ENCODE measurements at regions not wholly inside any gene's neighbourhood (a gene's known extent, or its start where the extent isn't known, plus 50 kb on each side); places are given as distances from the start of the nearest gene placed in this dataset.
A peak's percentile ranks its signal among the peaks of the same experiment; 100 is the strongest.

DNA sequence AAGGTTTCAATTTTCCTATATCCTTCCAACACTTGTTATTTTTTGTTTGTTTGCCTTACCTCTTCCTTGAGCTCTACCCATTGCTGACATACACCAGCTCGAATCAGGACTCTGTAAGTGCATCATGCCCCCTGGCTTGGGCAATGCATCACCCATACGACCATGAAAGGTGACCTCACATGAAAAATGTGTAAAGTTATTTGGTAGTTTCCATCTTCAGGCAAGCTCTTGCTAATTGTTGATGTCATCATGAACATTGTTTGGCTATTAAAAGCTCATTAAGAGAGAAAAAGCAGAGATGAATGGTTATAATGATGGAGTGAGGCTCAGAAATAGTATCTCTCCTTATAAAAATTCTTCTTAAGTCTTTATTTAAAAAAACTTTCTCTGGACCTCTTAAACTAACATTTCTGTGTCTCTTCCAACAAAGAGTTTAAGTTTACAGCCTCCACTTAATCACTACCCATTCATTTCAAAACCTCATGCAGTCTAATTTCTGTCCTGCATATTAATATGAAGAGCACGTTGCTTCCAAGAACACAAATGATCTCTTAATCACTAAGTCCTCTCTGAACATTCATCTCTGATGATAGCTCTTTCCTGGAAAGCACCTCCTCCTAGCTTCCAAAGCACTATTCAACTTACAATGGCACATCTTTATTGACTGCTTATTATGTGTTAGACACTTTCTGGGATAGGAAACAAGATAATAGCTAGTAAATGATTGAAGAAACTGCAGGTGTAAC, 236.3 kb downstream of the NFKBIZ start:
- ATAC-seq (replicated peaks in 1 of 2) (peak; percentile 86), DNase-seq (peak; percentile 42 to 43)
- peaks cover 4 to 5% of the 10 kb centered on the region in 2 donors for H3K9me3 Mint-ChIP-seq
- H3K4me3 Mint-ChIP-seq: peak overlapping the region; percentile 39 to 68
- H3K27ac Mint-ChIP-seq: peak overlapping the region; percentile 84
- H3K36me3 Mint-ChIP-seq (ENCODE audit: insufficient read depth in 2 of 2): peaks cover 4 to 12% of the 10 kb centered on the region in 2 donors
- H3K4me1 Mint-ChIP-seq (ENCODE audit: low read depth): peaks cover 59% of the 10 kb centered on the region
- H3K27me3 Mint-ChIP-seq (ENCODE audit: low read depth): no peaks in the 10 kb centered on the region

DNA sequence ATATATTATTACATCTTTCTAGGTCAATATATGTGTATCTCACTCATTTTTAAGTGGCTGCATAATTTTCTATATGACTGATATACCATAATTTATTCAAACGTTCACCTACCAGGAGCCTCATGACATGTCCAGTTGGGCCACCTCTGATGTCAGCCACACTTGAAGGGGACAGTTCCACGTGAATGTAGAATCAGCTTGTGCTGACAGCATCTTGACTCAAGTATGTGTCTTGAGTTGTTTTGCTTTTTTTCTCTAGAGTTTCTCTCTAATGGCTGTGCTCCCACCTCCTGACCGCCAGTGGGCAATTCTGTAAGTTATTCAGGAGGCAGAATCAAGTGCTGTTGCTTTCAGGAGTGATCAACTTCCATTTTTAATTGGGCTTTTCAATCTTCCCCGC, 237.9 kb downstream of the NFKBIZ start:
- no peak overlapping the region for H3K27ac Mint-ChIP-seq
- H3K4me3 Mint-ChIP-seq: no peak overlapping the region
- no peak for DNase-seq
- peaks cover 57% of the 10 kb centered on the region for H3K4me1 Mint-ChIP-seq (ENCODE audit: low read depth)
- H3K9me3 Mint-ChIP-seq: peaks cover 3 to 4% of the 10 kb centered on the region in 2 donors
- H3K27me3 Mint-ChIP-seq (ENCODE audit: low read depth): no peaks in the 10 kb centered on the region
- ATAC-seq (replicated peaks in 1 of 2): no peak
- peaks cover 4 to 8% of the 10 kb centered on the region in 2 donors for H3K36me3 Mint-ChIP-seq (ENCODE audit: insufficient read depth in 2 of 2)

DNA sequence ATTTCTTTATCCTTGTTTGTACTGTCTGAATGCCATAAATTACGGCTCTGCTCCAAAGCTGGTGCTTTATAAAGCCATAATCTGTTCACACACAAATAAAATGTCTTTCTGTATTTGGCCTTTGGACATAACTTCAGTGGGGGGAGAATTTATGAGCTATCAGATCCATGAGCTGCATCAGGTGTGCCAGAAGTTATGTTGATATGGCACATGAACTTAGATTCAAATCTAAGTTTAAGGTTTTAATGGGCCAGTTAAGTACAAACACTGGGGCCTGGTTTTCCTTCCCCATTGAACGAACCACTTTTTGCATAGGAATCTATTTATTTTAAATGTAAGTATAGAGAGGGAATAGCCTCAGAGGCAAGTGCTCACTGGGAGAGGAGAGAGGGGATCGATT, 239.9 kb downstream of the NFKBIZ start:
- peaks cover 71% of the 10 kb centered on the region for H3K4me1 Mint-ChIP-seq (ENCODE audit: low read depth)
- H3K9me3 Mint-ChIP-seq: peaks cover 0 to 4% of the 10 kb centered on the region in 2 donors
- peaks cover 4 to 6% of the 10 kb centered on the region in 2 donors for H3K36me3 Mint-ChIP-seq (ENCODE audit: insufficient read depth in 2 of 2)
- DNase-seq: no peak
- no peak for ATAC-seq (replicated peaks in 1 of 2)
- H3K4me3 Mint-ChIP-seq: no peak overlapping the region
- H3K27me3 Mint-ChIP-seq (ENCODE audit: low read depth): no peaks in the 10 kb centered on the region
- no peak overlapping the region for H3K27ac Mint-ChIP-seq

DNA sequence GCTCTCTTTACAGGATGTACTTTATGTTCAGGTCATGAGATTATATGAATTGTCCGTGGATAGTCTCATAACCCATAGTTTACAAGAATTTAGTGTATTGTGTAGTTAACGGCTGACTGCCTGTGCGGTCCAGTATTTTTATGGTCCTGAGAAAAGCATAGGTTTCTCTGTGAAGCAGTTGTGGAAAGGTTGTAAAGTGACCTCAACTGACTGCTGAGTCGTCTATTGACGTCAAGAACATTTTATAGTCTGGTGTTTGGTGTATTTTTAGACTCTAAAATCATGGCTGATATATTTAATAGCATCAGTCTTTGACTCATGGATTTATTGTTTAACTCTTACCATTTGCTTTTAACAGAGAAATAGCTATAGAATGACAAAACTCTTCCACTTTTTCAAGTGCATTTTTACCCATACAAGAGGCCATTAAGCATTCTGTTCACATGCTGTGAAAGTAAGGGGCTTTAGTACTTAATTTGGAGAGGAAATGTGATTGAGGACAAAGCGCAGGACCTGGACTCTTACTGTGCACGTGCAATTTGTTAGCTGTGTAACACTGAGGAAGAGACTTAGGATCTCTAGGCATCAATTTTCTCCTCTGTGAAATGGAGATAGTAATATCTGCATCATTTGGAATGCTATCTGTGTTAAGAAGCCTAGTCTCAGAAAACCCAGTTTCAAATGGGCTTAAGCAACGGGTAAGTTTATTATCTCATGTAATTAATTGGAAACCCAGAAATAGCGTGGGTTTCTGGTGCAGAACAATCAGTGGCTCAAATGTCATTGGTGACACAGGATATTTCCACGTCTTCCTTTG, 240.8 kb downstream of the NFKBIZ start:
- peaks cover 66% of the 10 kb centered on the region for H3K4me1 Mint-ChIP-seq (ENCODE audit: low read depth)
- ATAC-seq (replicated peaks in 1 of 2) (no peak), DNase-seq (no peak)
- peaks cover 0 to 2% of the 10 kb centered on the region in 2 donors for H3K9me3 Mint-ChIP-seq
- H3K27ac Mint-ChIP-seq: no peak overlapping the region
- no peaks in the 10 kb centered on the region for H3K27me3 Mint-ChIP-seq (ENCODE audit: low read depth)
- peaks cover 2% of the 10 kb centered on the region in 2 donors for H3K36me3 Mint-ChIP-seq (ENCODE audit: insufficient read depth in 2 of 2)
- no peak overlapping the region for H3K4me3 Mint-ChIP-seq

DNA sequence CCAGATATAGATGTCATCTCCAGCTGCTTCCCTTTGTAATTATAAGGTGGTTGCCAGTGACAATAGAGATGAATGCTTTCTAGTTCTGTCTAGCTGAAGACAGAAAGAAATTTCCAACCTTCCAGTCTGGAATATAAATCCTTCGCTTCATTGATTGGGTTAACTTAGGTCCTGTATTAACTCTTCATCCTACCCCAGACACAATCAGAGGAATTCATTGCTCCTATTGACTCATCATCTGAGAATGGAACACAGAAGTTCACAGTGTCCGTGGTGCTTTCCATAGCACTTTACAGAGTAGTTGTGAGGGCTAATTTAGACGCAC, 241.4 kb downstream of the NFKBIZ start:
- H3K4me3 Mint-ChIP-seq: no peak overlapping the region
- H3K36me3 Mint-ChIP-seq (ENCODE audit: insufficient read depth in 2 of 2): no peaks in the 10 kb centered on the region
- DNase-seq (no peak), ATAC-seq (replicated peaks in 1 of 2) (no peak)
- peaks cover 66% of the 10 kb centered on the region for H3K4me1 Mint-ChIP-seq (ENCODE audit: low read depth)
- H3K27me3 Mint-ChIP-seq (ENCODE audit: low read depth): no peaks in the 10 kb centered on the region
- no peaks in the 10 kb centered on the region for H3K9me3 Mint-ChIP-seq
- H3K27ac Mint-ChIP-seq: no peak overlapping the region

DNA sequence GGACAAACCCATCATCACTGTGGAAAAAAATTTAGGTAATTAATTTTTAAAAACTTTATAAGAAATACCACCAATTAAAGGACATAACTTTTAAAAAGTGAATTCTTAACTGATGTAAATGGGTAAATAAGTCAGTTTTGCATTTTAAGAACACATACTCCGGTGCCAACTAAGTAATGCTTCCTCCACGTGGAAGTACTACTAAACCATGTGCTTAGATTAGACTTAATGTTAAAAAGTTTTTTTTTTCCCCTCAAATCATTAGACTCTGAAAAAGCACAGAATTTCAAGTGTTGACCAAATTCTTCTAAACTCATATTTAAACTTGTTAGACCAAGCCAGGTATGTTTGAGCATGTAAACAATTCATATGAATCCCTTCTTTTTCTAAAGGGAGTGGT, 242.0 kb downstream of the NFKBIZ start:
- no peaks in the 10 kb centered on the region for H3K27me3 Mint-ChIP-seq (ENCODE audit: low read depth)
- DNase-seq (no peak), ATAC-seq (replicated peaks in 1 of 2) (no peak)
- H3K4me1 Mint-ChIP-seq (ENCODE audit: low read depth): peaks cover 64% of the 10 kb centered on the region
- no peaks in the 10 kb centered on the region for H3K36me3 Mint-ChIP-seq (ENCODE audit: insufficient read depth in 2 of 2)
- H3K9me3 Mint-ChIP-seq: no peaks in the 10 kb centered on the region
- H3K4me3 Mint-ChIP-seq: peak overlapping the region in 1 of 2 donors; percentile 69
- H3K27ac Mint-ChIP-seq: peak overlapping the region; percentile 92

DNA sequence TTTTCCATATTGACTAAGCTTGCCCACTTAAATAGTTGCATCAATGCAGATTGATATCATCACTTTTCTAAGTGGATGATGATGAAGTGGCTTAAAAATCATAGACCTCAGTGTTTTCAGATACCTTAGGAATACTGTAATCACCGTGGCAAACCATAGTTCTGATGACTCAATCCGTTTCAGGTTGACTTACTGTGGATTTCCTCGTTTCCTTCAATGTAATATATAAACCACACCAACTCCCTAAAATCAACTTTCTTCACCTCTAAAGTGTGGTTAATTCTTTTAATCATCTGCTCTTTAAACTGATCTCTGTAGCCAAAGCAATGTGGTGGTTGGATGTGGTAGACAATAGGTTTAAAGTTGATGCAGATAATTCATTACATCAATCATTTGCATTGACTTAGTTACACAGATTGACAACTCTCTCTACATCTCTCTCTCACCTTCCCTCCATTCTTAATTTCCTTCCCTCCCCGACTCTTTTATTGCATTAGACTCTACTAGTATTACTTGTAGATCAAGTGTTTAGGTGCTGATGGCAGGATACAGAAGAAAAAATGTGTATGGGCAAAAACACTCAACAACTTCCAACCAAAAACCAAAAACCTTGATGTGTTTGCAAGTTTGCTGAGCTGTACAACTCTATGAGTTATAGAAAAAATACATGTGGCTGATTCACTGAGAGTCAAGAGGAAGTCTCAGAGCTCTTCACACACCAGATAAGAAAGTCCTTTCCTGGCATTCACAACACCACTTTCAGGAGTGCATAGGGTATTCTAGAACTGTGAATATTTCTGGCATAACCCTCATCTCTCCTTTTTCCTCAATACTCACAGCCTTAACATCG, 243.5 kb downstream of the NFKBIZ start:
- Mint-ChIP-seq H3K9me3 (no peaks in the 10 kb centered on the region), H3K4me3 (peak overlapping the region; percentile 57 to 77), H3K27ac (peak overlapping the region; percentile 92), H3K4me1 (ENCODE audit: low read depth) (peaks cover 55% of the 10 kb centered on the region), H3K36me3 (ENCODE audit: insufficient read depth in 2 of 2) (no peaks in the 10 kb centered on the region), H3K27me3 (ENCODE audit: low read depth) (no peaks in the 10 kb centered on the region)
- peak; percentile 83 to 84 for ATAC-seq (replicated peaks in 1 of 2)
- peak; percentile 46 to 59 for DNase-seq

DNA sequence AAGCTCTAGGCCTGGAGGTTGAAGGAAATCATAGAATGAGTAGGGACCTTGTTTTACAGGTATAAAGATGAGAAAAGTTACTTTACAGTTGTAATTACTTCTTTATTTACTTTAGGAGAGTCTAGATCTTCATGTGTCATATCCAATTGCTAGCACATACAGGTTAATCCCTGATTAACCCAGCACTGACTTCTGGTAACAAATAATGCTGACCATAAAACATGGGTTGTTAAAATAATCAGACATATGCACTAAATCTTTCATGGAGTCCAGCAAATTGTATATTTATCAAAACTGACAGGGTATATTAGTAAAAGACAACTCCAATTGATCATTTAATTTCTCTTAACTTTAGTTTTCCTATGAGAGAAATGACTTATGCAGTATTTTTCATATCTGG, 245.2 kb downstream of the NFKBIZ start:
- DNase-seq (no peak), ATAC-seq (replicated peaks in 1 of 2) (no peak)
- peak overlapping the region; percentile 64 for H3K27ac Mint-ChIP-seq
- H3K4me3 Mint-ChIP-seq: peak overlapping the region in 1 of 2 donors; percentile 26
- peaks cover 55% of the 10 kb centered on the region for H3K4me1 Mint-ChIP-seq (ENCODE audit: low read depth)
- no peaks in the 10 kb centered on the region for H3K36me3 Mint-ChIP-seq (ENCODE audit: insufficient read depth in 2 of 2)
- H3K27me3 Mint-ChIP-seq (ENCODE audit: low read depth): no peaks in the 10 kb centered on the region
- H3K9me3 Mint-ChIP-seq: no peaks in the 10 kb centered on the region

DNA sequence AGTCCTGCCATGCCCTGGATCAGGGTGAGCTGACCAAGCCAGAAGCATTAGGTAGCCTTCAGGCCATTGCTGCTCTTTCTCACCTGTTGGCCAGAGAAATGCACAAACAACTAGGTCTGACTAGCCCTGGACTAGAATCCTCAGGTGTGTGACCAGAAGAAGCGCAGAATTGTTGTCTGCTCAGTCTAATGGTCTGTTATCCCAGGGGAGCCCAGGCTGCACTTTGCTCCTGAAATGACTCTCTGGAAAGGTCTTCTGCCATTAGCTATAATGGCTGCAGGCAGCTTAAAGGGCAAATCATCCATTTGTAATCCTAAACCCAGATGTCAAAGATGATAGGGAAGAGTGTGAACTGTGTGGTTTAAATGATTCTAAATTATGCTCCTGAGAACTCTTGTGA, 246.1 kb downstream of the NFKBIZ start:
- H3K27ac Mint-ChIP-seq: no peak overlapping the region
- ATAC-seq (replicated peaks in 1 of 2) (no peak), DNase-seq (no peak)
- no peaks in the 10 kb centered on the region for H3K27me3 Mint-ChIP-seq (ENCODE audit: low read depth)
- H3K9me3 Mint-ChIP-seq: no peaks in the 10 kb centered on the region
- H3K4me3 Mint-ChIP-seq: no peak overlapping the region
- peaks cover 50% of the 10 kb centered on the region for H3K4me1 Mint-ChIP-seq (ENCODE audit: low read depth)
- H3K36me3 Mint-ChIP-seq (ENCODE audit: insufficient read depth in 2 of 2): no peaks in the 10 kb centered on the region

DNA sequence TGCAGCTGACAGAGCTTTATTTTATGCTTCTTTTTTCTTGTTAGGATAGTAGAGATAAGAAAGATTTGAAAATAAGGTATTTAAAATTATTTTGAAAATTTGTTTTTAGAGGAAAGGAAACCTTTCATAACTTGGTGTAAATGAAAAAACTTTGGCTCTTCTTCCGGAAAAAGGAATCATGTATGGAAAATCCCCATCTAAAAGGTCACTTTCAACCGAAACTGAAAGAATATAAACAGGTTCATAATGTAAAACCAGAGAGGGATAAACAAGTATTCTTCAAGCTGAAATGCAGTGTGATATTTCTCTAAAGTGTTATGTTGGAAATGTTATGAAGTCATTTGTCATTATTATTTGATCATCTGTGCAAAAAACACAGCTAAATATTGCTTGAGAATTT, 246.8 kb downstream of the NFKBIZ start:
- Mint-ChIP-seq H3K36me3 (ENCODE audit: insufficient read depth in 2 of 2) (no peaks in the 10 kb centered on the region), H3K9me3 (no peaks in the 10 kb centered on the region), H3K27me3 (ENCODE audit: low read depth) (no peaks in the 10 kb centered on the region), H3K27ac (no peak overlapping the region), H3K4me3 (no peak overlapping the region), H3K4me1 (ENCODE audit: low read depth) (peaks cover 44% of the 10 kb centered on the region)
- no peak for DNase-seq
- ATAC-seq (replicated peaks in 1 of 2): no peak

DNA sequence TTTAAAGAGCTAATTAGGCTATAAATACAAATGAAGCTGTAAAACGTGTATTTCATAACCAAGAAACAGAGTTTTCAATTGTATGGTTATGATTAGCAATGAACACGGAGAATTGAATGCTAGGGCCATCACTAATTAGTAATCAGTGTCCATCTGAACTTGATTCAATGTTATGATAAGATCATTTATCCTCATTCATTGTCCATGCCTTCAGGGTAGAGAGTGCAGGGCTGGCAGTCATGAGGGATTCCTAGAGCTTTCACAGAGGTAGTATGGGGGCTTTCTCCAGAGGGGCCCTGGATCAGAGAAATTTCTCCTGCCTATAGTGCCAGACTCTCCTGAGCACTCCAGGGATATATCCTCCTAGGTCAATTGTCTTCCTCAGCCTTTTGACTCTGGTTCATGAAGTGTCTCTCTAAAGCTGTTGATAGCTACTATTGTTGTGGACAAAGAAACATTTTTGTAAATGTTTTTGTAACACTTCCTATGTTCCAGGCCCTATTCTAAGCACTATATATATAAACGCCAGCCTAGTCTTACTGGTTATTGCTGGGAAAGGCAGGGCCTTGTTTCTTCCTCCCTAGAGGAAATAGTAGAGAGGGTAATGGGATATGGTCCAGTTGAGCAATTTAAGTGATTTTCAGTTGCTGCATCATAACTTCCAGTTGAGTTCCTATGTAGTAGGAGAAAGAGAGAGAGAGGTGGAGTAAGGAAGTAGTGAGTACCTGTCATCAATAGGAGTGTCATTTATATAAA, 249.0 kb downstream of the NFKBIZ start:
- Mint-ChIP-seq H3K4me3 (no peak overlapping the region), H3K27ac (no peak overlapping the region), H3K4me1 (ENCODE audit: low read depth) (peaks cover 24% of the 10 kb centered on the region), H3K9me3 (no peaks in the 10 kb centered on the region), H3K27me3 (ENCODE audit: low read depth) (no peaks in the 10 kb centered on the region), H3K36me3 (ENCODE audit: insufficient read depth in 2 of 2) (no peaks in the 10 kb centered on the region)
- DNase-seq: no peak
- no peak for ATAC-seq (replicated peaks in 1 of 2)

DNA sequence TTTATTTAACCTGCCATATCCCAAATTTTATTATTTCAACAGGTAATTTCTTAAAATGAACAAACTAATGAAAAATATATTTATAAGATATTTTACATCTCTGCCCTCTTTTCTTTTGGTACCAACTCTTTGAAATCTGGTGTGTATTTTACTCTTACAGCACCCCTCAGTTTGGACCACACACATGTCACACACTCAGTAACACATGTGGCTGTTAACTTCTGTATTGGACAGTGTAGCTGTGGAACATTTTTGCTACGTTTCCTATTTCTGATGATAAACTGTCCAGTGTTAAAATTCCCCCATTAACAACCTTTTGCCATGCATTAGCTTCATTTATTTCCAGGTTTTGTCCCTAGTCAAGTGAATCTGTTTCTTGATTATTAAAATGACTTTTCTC, 250.6 kb downstream of the NFKBIZ start:
- no peaks in the 10 kb centered on the region for H3K27me3 Mint-ChIP-seq (ENCODE audit: low read depth)

More for the DNA sequence above, 250.6 kb downstream of the NFKBIZ start:
- Mint-ChIP-seq H3K4me3 (no peak overlapping the region), H3K27ac (no peak overlapping the region), H3K36me3 (ENCODE audit: insufficient read depth in 2 of 2) (no peaks in the 10 kb centered on the region), H3K9me3 (no peaks in the 10 kb centered on the region), H3K4me1 (ENCODE audit: low read depth) (peaks cover 14% of the 10 kb centered on the region)
- DNase-seq (no peak), ATAC-seq (replicated peaks in 1 of 2) (no peak)
